H4 (cell line): ENCODE measurements at regions not wholly inside any gene's neighbourhood (a gene's known extent, or its start where the extent isn't known, plus 50 kb on each side); places are given as distances from the start of the nearest gene placed in this dataset.
"Not testable (repeated sequence)": the region's sequence is repeated elsewhere in the genome, so short reads cannot be mapped to it uniquely, and the experiment has no call there.

Experiments
- DNase-seq: peaks from one replicate; pipeline ENCODE4 v3.0.0-alpha.2; 2015; ENCODE audit warnings: low spot score

- DNase-seq: no peak
Measured at GRCh38 chr5:52605317-52606313, 182.1 kb upstream of the ITGA1 start.

GRCh38 chr5:52607227-52607824 lies 180.4 kb upstream of the ITGA1 start:
- no peak for DNase-seq

GRCh38 chr5:52620315-52620714 lies 167.4 kb upstream of the ITGA1 start:
- no peak for DNase-seq

GRCh38 chr5:52623291-52623690 lies 164.4 kb upstream of the ITGA1 start:
- no peak for DNase-seq

- DNase-seq: no peak
Measured at GRCh38 chr5:52624291-52624690, 163.4 kb upstream of the ITGA1 start.

- DNase-seq: no peak
Measured at GRCh38 chr5:52626312-52626711, 161.4 kb upstream of the ITGA1 start.

- no peak for DNase-seq
Measured at GRCh38 chr5:52627740-52628139, 160.0 kb upstream of the ITGA1 start.

- DNase-seq: no peak
Measured at GRCh38 chr5:52632281-52632680, 155.4 kb upstream of the ITGA1 start.

GRCh38 chr5:52634171-52634570 lies 153.5 kb upstream of the ITGA1 start:
- not testable (repeated sequence) for DNase-seq

GRCh38 chr5:52638732-52639131 lies 149.0 kb upstream of the ITGA1 start:
- no peak for DNase-seq

- DNase-seq: no peak
Measured at GRCh38 chr5:52648726-52649125, 139.0 kb upstream of the ITGA1 start.

GRCh38 chr5:52655163-52655562 lies 132.6 kb upstream of the ITGA1 start:
- no peak for DNase-seq

- no peak for DNase-seq
Measured at GRCh38 chr5:52656569-52657246, 131.0 kb upstream of the ITGA1 start.

GRCh38 chr5:52657247-52657645 lies 130.5 kb upstream of the ITGA1 start:
- peak; percentile 50 for DNase-seq

- DNase-seq: no peak
Measured at GRCh38 chr5:52658246-52658645, 129.5 kb upstream of the ITGA1 start.

GRCh38 chr5:52660621-52661020 lies 127.1 kb upstream of the ITGA1 start:
- DNase-seq: no peak

- DNase-seq: peak; percentile 24
Measured at GRCh38 chr5:52661903-52662595, 125.7 kb upstream of the ITGA1 start.

GRCh38 chr5:52665559-52665958 lies 122.2 kb upstream of the ITGA1 start:
- DNase-seq: no peak

GRCh38 chr5:52668139-52668538 lies 119.6 kb upstream of the ITGA1 start:
- no peak for DNase-seq

- DNase-seq: no peak
Measured at GRCh38 chr5:52668544-52669185, 119.1 kb upstream of the ITGA1 start.

GRCh38 chr5:52672459-52672858 lies 115.3 kb upstream of the ITGA1 start:
- DNase-seq: no peak
